Liver (tissue), 8 donors: ENCODE measurements at regions not wholly inside any gene's neighbourhood (a gene's known extent, or its start where the extent isn't known, plus 50 kb on each side); places are given as distances from the start of the nearest gene placed in this dataset.

Source experiments
- DNase-seq: peaks from one replicate; pipeline ENCODE4 v3.0.0-alpha.2; 2017; ENCODE audit warnings: low spot score
- H3K27ac ChIP-seq, 2 donors: one replicate each; pipeline ENCODE4 v1.7.0; 2013; ENCODE audit warnings: inconsistent platforms in 2 of 2, low read length in 2 of 2, control low read depth in 1 of 2, low read depth in 1 of 2, mild to moderate bottlenecking in 1 of 2
- H3K27me3 ChIP-seq, 4 donors: one replicate each; pipeline versions ENCODE4 v1.6.1 to v1.7.0; 2013; ENCODE audit warnings: low read length in 3 of 4, inconsistent platforms in 1 of 4, mild to moderate bottlenecking in 1 of 4, moderate library complexity in 1 of 4; ENCODE audit not compliant: control insufficient read depth in 4 of 4, insufficient read depth in 4 of 4
- H3K36me3 ChIP-seq, 4 donors: one replicate each; pipeline versions ENCODE4 v1.6.1 to v1.7.0; 2013; ENCODE audit warnings: low read length in 3 of 4, mild to moderate bottlenecking in 3 of 4, low read depth in 1 of 4, moderate library complexity in 1 of 4; ENCODE audit not compliant: control insufficient read depth in 4 of 4, insufficient read depth in 3 of 4
- H3K4me1 ChIP-seq, 4 donors: one replicate each; pipeline versions ENCODE4 v1.6.1 to v1.7.0; 2013; ENCODE audit warnings: low read length in 3 of 4, mild to moderate bottlenecking in 3 of 4, moderate library complexity in 1 of 4; ENCODE audit not compliant: control insufficient read depth in 4 of 4, insufficient read depth in 4 of 4
- H3K4me3 ChIP-seq, 3 donors: one replicate each; pipeline versions ENCODE4 v1.6.1 to v1.7.0; 2013; ENCODE audit warnings: low read length in 3 of 3, control low read depth in 1 of 3, low read depth in 1 of 3, mild to moderate bottlenecking in 1 of 3
- H3K9ac ChIP-seq, 2 donors: one replicate each; pipeline ENCODE4 v1.7.0; 2013; ENCODE audit warnings: low read length in 2 of 2, mild to moderate bottlenecking in 2 of 2, moderate library complexity in 2 of 2, control low read depth in 1 of 2, low read depth in 1 of 2
- H3K9me3 ChIP-seq, 4 donors: one replicate each; pipeline versions ENCODE4 v1.6.1 to v1.7.0; 2013; ENCODE audit warnings: low read length in 3 of 4; ENCODE audit not compliant: control insufficient read depth in 4 of 4
- EGR1 ChIP-seq, 2 donors: IDR thresholded peaks; 2 replicates each; pipeline ENCODE4 v1.6.1; 2016 to 2018; ENCODE audit warnings: antibody characterized with exemption in 2 of 2, low read depth in 2 of 2
- FOXA2 ChIP-seq: IDR thresholded peaks from 2 replicates; pipeline ENCODE4 v1.6.1; 2016; ENCODE audit warnings: antibody characterized with exemption
- GABPA ChIP-seq, 2 donors: IDR thresholded peaks in 1 of 2; conservative IDR thresholded peaks in 1 of 2; 2 replicates each; pipeline ENCODE4 v1.6.1; 2016; ENCODE audit warnings: antibody characterized with exemption in 2 of 2, mild to moderate bottlenecking in 1 of 2, moderate library complexity in 1 of 2
- HNF4A ChIP-seq, 2 donors: conservative IDR thresholded peaks; 2 replicates each; pipeline ENCODE4 v1.6.1; 2016; ENCODE audit warnings: antibody characterized with exemption in 2 of 2, mild to moderate bottlenecking in 2 of 2
- HNF4G ChIP-seq: IDR thresholded peaks from 2 replicates; pipeline ENCODE4 v1.6.1; 2016; ENCODE audit warnings: antibody characterized with exemption
- JUND ChIP-seq, 2 donors: IDR thresholded peaks; 2 replicates each; pipeline ENCODE4 v1.6.1; 2016; ENCODE audit warnings: antibody characterized with exemption in 2 of 2
- MAX ChIP-seq: IDR thresholded peaks from 2 replicates; pipeline ENCODE4 v1.6.1; 2016; ENCODE audit warnings: antibody characterized with exemption
- NR2F2 ChIP-seq: IDR thresholded peaks from 2 replicates; pipeline ENCODE4 v1.6.1; 2016; ENCODE audit warnings: antibody characterized with exemption
- RAD21 ChIP-seq, 2 donors: IDR thresholded peaks; 2 replicates each; pipeline ENCODE4 v1.6.1; 2016; ENCODE audit warnings: antibody characterized with exemption in 2 of 2, mild to moderate bottlenecking in 2 of 2
- RXRA ChIP-seq, 2 donors: IDR thresholded peaks; 2 replicates each; pipeline ENCODE4 v1.6.1; 2017 to 2018; ENCODE audit warnings: antibody characterized with exemption in 2 of 2, mild to moderate bottlenecking in 1 of 2
- SP1 ChIP-seq: IDR thresholded peaks from 2 replicates; pipeline ENCODE4 v1.6.1; 2018; ENCODE audit warnings: antibody characterized with exemption, mild to moderate bottlenecking
- TAF1 ChIP-seq: conservative IDR thresholded peaks from 2 replicates; pipeline ENCODE4 v1.6.1; 2016; ENCODE audit warnings: antibody characterized with exemption, mild to moderate bottlenecking
- YY1 ChIP-seq: IDR thresholded peaks from 2 replicates; pipeline ENCODE4 v1.6.1; 2016; ENCODE audit warnings: antibody characterized with exemption, mild to moderate bottlenecking
- ZBTB33 ChIP-seq: IDR thresholded peaks from 2 replicates; pipeline ENCODE4 v1.6.1; 2016; ENCODE audit warnings: antibody characterized with exemption
- WGBS: extraction: QIAGEN DNeasy Blood & Tissue Kit; methylation state at CpG from one replicate; pipeline ENCODE4 v1.1.7; 2013; 5-methylcytosine and 5-hydroxymethylcytosine counted together
- TF ChIP-seq, protein P1 (sequence below): fragments of 150-350 bp; IDR thresholded peaks from 2 replicates; pipeline ENCODE4 v1.5.1; 2017; ENCODE audit warnings: improper control_type of control experiment, low read depth, low read length; ENCODE audit not compliant: missing input control
- TF ChIP-seq, protein P2 (sequence below): IDR thresholded peaks from 2 replicates; pipeline ENCODE4 v1.6.1; 2016; ENCODE audit warnings: antibody characterized with exemption, mild to moderate bottlenecking
- TF ChIP-seq, protein P3 (sequence below): IDR thresholded peaks from 2 replicates; pipeline ENCODE4 v1.6.1; 2016; ENCODE audit warnings: antibody characterized with exemption
- donor health status: healthy.
- donor health status: healthy.
- donor health status: healthy.
- donor health status: healthy.
- donor health status: healthy.

DNA sequence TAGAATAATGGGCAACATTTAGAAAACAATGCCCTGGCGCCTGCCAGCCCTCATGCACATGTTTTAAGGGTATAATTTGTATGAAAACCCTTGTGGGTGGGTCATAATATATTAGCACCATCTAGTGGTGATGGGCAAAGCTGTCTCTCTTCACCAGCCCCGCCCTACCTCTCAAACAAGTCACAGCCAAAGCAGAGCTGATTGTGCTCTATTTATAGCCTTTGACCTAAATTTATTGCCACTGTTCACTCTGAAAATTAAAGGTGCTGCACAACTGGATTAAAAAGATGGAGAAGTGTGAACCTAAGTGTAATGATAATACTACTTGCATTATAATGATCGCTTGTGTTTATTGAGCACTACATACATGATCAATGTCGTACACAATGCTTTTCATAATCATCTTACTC is 131.9 kb upstream of the ANKH start:
- Histone ChIP-seq H3K9ac (no peak overlapping the region), H3K4me3 (no peak overlapping the region), H3K4me1 (peaks cover 0 to 14% (median 5%) of the 10 kb centered on the region in 4 donors), H3K36me3 (no peaks in the 10 kb centered on the region), H3K27me3 (no peaks in the 10 kb centered on the region), H3K27ac (no peak overlapping the region), H3K9me3 (no peaks in the 10 kb centered on the region)
- TF ChIP-seq, protein P1, sequence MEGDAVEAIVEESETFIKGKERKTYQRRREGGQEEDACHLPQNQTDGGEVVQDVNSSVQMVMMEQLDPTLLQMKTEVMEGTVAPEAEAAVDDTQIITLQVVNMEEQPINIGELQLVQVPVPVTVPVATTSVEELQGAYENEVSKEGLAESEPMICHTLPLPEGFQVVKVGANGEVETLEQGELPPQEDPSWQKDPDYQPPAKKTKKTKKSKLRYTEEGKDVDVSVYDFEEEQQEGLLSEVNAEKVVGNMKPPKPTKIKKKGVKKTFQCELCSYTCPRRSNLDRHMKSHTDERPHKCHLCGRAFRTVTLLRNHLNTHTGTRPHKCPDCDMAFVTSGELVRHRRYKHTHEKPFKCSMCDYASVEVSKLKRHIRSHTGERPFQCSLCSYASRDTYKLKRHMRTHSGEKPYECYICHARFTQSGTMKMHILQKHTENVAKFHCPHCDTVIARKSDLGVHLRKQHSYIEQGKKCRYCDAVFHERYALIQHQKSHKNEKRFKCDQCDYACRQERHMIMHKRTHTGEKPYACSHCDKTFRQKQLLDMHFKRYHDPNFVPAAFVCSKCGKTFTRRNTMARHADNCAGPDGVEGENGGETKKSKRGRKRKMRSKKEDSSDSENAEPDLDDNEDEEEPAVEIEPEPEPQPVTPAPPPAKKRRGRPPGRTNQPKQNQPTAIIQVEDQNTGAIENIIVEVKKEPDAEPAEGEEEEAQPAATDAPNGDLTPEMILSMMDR: peak; percentile 87
- TF ChIP-seq NR2F2 (no peak), EGR1 (IDR thresholded peaks at IDR 0.05; ENCODE audit: low read depth in 2 of 2) (no peak), HNF4G (no peak), SP1 (no peak), GABPA (IDR thresholded peaks at IDR 0.05 in 1 of 2, conservative IDR thresholded peaks at IDR 0.05 in 1 of 2) (no peak), FOXA2 (no peak), TAF1 (no peak), MAX (no peak), RAD21 (IDR thresholded peaks at IDR 0.05) (peak; percentile 94 to 97), RXRA (IDR thresholded peaks at IDR 0.05) (peak; percentile 45 to 58), JUND (IDR thresholded peaks at IDR 0.05) (no peak), HNF4A (conservative IDR thresholded peaks at IDR 0.05) (peak; percentile 8 to 19), YY1 (no peak), ZBTB33 (no peak)
- TF ChIP-seq, protein P2, sequence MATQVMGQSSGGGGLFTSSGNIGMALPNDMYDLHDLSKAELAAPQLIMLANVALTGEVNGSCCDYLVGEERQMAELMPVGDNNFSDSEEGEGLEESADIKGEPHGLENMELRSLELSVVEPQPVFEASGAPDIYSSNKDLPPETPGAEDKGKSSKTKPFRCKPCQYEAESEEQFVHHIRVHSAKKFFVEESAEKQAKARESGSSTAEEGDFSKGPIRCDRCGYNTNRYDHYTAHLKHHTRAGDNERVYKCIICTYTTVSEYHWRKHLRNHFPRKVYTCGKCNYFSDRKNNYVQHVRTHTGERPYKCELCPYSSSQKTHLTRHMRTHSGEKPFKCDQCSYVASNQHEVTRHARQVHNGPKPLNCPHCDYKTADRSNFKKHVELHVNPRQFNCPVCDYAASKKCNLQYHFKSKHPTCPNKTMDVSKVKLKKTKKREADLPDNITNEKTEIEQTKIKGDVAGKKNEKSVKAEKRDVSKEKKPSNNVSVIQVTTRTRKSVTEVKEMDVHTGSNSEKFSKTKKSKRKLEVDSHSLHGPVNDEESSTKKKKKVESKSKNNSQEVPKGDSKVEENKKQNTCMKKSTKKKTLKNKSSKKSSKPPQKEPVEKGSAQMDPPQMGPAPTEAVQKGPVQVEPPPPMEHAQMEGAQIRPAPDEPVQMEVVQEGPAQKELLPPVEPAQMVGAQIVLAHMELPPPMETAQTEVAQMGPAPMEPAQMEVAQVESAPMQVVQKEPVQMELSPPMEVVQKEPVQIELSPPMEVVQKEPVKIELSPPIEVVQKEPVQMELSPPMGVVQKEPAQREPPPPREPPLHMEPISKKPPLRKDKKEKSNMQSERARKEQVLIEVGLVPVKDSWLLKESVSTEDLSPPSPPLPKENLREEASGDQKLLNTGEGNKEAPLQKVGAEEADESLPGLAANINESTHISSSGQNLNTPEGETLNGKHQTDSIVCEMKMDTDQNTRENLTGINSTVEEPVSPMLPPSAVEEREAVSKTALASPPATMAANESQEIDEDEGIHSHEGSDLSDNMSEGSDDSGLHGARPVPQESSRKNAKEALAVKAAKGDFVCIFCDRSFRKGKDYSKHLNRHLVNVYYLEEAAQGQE: no peak
- TF ChIP-seq, protein P3, sequence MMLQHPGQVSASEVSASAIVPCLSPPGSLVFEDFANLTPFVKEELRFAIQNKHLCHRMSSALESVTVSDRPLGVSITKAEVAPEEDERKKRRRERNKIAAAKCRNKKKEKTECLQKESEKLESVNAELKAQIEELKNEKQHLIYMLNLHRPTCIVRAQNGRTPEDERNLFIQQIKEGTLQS: no peak
- 50% methylated on average over 4 of the region's 4 CpGs for WGBS
- DNase-seq: peak; percentile 42

DNA sequence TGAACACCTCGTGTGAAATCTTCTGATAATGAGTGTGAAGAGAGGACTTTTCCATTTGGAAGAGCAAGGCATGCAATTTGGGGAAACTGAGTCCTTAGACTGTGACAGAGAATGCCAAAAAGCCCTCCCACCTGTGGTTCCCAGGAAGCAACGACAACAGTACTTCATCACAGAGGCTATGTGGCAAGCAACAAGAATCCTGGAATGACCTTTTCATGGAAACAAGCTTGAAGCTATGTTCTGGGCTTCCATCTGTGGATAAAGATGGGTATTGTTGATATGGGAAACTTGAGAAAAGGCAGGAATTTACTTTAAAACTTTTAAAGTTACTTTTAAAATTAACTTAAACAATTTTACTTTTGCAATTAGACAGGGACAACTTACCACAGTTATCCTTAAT is 131.2 kb upstream of the ANKH start:
- no peaks in the 10 kb centered on the region for H3K9me3 ChIP-seq
- no peak for DNase-seq
- 25% methylated on average over 2 of the region's 2 CpGs for WGBS
- no peak overlapping the region for H3K4me3 ChIP-seq
- H3K27ac ChIP-seq: no peak overlapping the region
- H3K4me1 ChIP-seq: peaks cover 0 to 7% (median 4%) of the 10 kb centered on the region in 4 donors
- H3K9ac ChIP-seq: no peak overlapping the region
- H3K27me3 ChIP-seq: no peaks in the 10 kb centered on the region
- no peaks in the 10 kb centered on the region for H3K36me3 ChIP-seq
- TF ChIP-seq FOXA2: no peak
- TF ChIP-seq, protein P2: no peak
- no peak for TF ChIP-seq RAD21 (IDR thresholded peaks at IDR 0.05)
- no peak for TF ChIP-seq NR2F2
- TF ChIP-seq YY1: no peak
- no peak for TF ChIP-seq JUND (IDR thresholded peaks at IDR 0.05)
- no peak for TF ChIP-seq MAX
- TF ChIP-seq, protein P3: no peak
- no peak for TF ChIP-seq ZBTB33
- no peak for TF ChIP-seq SP1
- TF ChIP-seq GABPA (IDR thresholded peaks at IDR 0.05 in 1 of 2, conservative IDR thresholded peaks at IDR 0.05 in 1 of 2): no peak
- no peak for TF ChIP-seq HNF4A (conservative IDR thresholded peaks at IDR 0.05)
- TF ChIP-seq HNF4G: no peak
